Activated B cell treated with CpG ODN at 0.5 μM for 24 hours (primary cell): ENCODE measurements at regions not wholly inside any gene's neighbourhood (a gene's known extent, or its start where the extent isn't known, plus 50 kb on each side); places are given as distances from the start of the nearest gene placed in this dataset.

Experiments used
- ATAC-seq: fragments of 200-7000 bp; cut with Tn5 transposase; one replicate; pipeline ENCODE4 v1.10.0; 2021; ENCODE audit warnings: low read depth, mild to moderate bottlenecking, moderate library complexity
- CTCF ChIA-PET: fragments of 350-600 bp; sonication (Branson Sonifier 250); formaldehyde crosslinking; loops from one replicate; lab custom pipeline; 2021; ENCODE audit warnings: antibody characterized with exemption; lab: Charles Lee
- POLR2A ChIA-PET: fragments of 350-600 bp; sonication (Branson Sonifier 250); formaldehyde crosslinking; loops from one replicate; lab custom pipeline; 2021; ENCODE audit warnings: antibody characterized with exemption; lab: Charles Lee
- DNase-seq: peaks from one replicate; pipeline ENCODE4 v3.0.0; 2022
- H3K27ac Mint-ChIP-seq: one replicate; pipeline ENCODE4 v1.8.0; 2020; ENCODE audit warnings: mixed read lengths
- H3K27me3 Mint-ChIP-seq: one replicate; pipeline ENCODE4 v1.8.0; 2021; ENCODE audit warnings: mixed read lengths
- H3K36me3 Mint-ChIP-seq: one replicate; pipeline ENCODE4 v1.8.0; 2021; ENCODE audit warnings: low read depth, mixed read lengths
- H3K4me1 Mint-ChIP-seq: one replicate; pipeline ENCODE4 v1.8.0; 2021; ENCODE audit warnings: mixed read lengths
- H3K4me3 Mint-ChIP-seq: one replicate; pipeline ENCODE4 v1.8.0; 2020; ENCODE audit warnings: mild to moderate bottlenecking, mixed read lengths
- H3K9me3 Mint-ChIP-seq: one replicate; pipeline ENCODE4 v1.8.0; 2020; ENCODE audit warnings: mixed read lengths
- intact Hi-C: fragments of 100-400 bp; cut with micrococcal nuclease; formaldehyde crosslinking; loops from one replicate; pipeline ENCODE4 v1.15.1; 2024
- TF ChIP-seq, protein P1 (sequence below): fragments of 200-600 bp; IDR thresholded peaks from one replicate; pipeline ENCODE4 v1.8.0; 2022; ENCODE audit warnings: antibody characterized with exemption, mild to moderate bottlenecking

DNA sequence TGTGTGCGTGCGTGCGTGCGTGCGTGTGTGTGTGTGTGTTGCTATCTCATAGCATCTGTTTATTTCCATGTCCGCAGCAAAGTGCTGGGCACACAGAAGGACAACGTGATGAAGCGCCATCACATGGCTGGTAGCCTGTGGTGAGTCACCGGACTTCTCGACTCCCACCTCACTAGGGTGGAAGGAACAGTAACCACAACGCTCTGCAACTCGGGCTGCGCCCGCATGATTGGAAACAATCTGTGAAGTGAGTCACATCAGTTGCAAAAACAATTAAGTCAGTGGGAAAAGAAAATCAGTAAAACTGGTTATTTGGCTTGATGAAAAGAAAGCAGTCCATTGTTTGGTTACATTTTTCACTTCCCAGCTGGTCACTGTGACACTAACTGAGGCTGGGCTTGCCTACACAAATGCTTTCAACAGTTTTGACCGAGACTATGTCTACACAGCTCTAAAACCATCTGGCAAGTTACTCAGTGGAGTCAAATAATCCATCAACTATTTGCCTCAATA lies 437.3 kb upstream of the CADM1 start:
- Mint-ChIP-seq H3K4me3 (no peak overlapping the region), H3K9me3 (no peaks in the 10 kb centered on the region), H3K27ac (no peak overlapping the region), H3K4me1 (no peaks in the 10 kb centered on the region), H3K36me3 (no peaks in the 10 kb centered on the region), H3K27me3 (peaks cover 4% of the 10 kb centered on the region)
- POLR2A ChIA-PET: no interaction called here
- TF ChIP-seq, protein P1, sequence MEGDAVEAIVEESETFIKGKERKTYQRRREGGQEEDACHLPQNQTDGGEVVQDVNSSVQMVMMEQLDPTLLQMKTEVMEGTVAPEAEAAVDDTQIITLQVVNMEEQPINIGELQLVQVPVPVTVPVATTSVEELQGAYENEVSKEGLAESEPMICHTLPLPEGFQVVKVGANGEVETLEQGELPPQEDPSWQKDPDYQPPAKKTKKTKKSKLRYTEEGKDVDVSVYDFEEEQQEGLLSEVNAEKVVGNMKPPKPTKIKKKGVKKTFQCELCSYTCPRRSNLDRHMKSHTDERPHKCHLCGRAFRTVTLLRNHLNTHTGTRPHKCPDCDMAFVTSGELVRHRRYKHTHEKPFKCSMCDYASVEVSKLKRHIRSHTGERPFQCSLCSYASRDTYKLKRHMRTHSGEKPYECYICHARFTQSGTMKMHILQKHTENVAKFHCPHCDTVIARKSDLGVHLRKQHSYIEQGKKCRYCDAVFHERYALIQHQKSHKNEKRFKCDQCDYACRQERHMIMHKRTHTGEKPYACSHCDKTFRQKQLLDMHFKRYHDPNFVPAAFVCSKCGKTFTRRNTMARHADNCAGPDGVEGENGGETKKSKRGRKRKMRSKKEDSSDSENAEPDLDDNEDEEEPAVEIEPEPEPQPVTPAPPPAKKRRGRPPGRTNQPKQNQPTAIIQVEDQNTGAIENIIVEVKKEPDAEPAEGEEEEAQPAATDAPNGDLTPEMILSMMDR: no peak
- DNase-seq (no peak), ATAC-seq (no peak)
- CTCF ChIA-PET: no interaction called here
- intact Hi-C loops: no loop called here

DNA sequence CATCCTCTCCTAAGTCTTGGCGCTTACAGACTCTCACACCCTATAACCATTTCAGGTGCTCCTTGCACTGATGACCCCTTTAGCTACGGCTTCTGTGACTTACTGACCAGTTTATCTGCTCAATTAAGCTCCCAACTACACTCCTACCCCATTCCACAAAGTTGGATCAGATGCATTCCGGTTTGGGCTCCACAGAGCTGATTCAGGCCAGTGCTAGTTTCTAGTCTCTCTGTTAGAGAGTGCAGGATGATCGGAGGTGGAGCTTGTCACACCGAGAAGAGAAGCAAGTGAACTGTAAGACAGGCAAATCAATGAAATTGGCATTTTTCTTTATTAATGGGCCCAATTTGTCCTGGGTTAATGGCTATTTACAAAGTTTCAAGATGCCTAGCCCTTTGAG lies 436.8 kb upstream of the CADM1 start:
- DNase-seq: no peak
- Mint-ChIP-seq H3K4me1 (no peaks in the 10 kb centered on the region), H3K27ac (no peak overlapping the region), H3K9me3 (no peaks in the 10 kb centered on the region), H3K36me3 (no peaks in the 10 kb centered on the region), H3K27me3 (peaks cover 4% of the 10 kb centered on the region), H3K4me3 (no peak overlapping the region)
- ChIA-PET POLR2A (no interaction called here), CTCF (no interaction called here)
- TF ChIP-seq, protein P1: no peak
- intact Hi-C loops: no loop called here
- no peak for ATAC-seq

DNA sequence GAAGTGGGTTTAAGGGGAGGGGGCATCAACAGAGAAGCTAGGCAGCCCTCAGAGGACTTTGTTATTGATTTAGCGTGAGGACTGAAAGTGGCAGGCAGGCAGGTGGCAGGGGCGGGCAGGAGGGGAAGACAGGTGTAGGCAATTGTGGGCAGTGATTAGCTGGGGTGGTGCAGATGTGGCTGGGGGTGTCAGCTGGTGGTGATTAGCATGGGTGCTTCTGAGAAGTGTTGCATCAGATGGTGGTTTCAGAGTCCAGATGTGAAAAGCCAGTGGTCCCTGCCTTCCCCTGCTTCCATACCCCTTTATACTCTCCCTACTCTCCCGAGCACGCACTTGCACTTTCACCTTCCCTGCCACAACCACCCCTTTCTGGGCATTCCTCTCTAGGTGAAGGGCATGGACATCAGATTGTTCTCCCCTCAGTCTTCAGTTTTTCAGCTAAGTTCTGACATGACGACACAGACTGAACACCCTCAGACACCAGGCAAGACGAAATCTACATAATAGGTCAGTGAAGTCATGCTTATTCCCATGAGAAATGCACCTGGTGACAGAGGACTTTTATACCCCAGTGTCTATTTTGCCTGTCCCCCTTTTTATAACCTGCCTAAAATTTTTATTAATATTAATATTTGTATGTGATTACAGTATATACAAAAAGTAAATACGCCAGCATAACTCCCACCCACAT lies 435.7 kb upstream of the CADM1 start:
- no peak for ATAC-seq
- DNase-seq: no peak
- CTCF ChIA-PET: no interaction called here
- Mint-ChIP-seq H3K27ac (no peak overlapping the region), H3K27me3 (peaks cover 4% of the 10 kb centered on the region), H3K4me3 (no peak overlapping the region), H3K36me3 (no peaks in the 10 kb centered on the region), H3K4me1 (no peaks in the 10 kb centered on the region), H3K9me3 (no peaks in the 10 kb centered on the region)
- intact Hi-C loops: no loop called here
- TF ChIP-seq, protein P1: no peak
- POLR2A ChIA-PET: interaction anchor here (0.8 kb wide), 1 partner anchor 10 kb away, joined by 3 read pairs; no protein-coding TSS in a partner anchor

DNA sequence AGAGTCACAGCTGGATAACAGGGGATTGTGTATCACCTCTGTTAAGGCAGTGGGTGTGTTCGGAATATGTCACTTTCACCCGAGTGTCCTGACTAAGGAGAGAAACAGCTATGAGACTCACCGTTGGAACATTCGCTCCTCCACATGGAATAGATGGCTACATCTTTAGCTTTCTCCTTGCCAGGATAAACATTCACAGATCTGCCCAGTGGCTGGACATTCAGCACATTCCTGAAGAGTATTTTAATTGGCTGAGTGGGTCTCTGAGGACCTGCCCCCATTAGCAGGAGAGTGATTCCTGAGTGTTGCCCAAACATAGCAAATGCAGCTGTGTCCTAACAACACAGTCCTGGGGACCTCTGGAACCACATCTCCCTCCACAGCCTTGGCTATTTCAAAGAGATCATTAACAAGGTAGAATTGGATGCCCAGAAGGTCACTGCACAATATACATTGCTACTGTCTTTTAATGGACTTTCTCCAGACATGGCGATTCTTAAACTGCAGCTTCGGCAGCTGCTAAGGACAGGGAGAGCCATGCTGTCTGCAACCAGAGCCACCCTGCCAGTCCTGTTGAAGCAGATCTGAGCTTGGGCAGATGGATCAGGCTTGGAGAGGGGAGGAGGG lies 435.0 kb upstream of the CADM1 start:
- POLR2A ChIA-PET: no interaction called here

DNA sequence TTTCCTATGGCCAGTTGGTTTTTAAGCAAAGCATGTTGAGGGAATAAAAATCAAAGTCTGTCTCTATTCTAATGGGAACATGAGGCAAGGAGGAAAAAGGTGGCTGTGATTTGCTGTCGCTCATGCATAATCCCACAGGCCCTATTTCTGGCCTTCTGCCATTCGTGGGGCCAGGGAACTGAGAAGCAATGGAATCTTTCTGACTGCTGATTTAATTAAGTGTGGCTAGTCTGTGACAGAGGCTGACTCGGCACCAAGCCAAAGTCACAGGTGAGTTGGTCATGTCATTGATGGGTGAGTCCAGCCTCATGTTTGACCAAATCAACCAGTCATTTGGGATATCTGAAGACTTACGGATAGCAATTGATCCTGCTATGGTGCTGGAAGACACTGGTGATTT lies 429.3 kb upstream of the CADM1 start:
- DNase-seq: no peak
- CTCF ChIA-PET: no interaction called here
- H3K27me3 Mint-ChIP-seq: peaks cover 1% of the 10 kb centered on the region

More for the DNA sequence above, 435.0 kb upstream of the CADM1 start:
- Mint-ChIP-seq H3K4me3 (no peak overlapping the region), H3K4me1 (no peaks in the 10 kb centered on the region), H3K36me3 (no peaks in the 10 kb centered on the region), H3K27me3 (peaks cover 4% of the 10 kb centered on the region), H3K9me3 (no peaks in the 10 kb centered on the region), H3K27ac (no peak overlapping the region)
- no peak for DNase-seq
- no peak for ATAC-seq
- intact Hi-C loops: no loop called here
- TF ChIP-seq, protein P1: no peak
- CTCF ChIA-PET: no interaction called here

More for the DNA sequence above, 429.3 kb upstream of the CADM1 start:
- H3K4me3 Mint-ChIP-seq: no peak overlapping the region
- no peaks in the 10 kb centered on the region for H3K36me3 Mint-ChIP-seq
- peaks cover 25% of the 10 kb centered on the region for H3K4me1 Mint-ChIP-seq
- intact Hi-C loops: no loop called here
- no peak overlapping the region for H3K27ac Mint-ChIP-seq
- ATAC-seq: no peak
- TF ChIP-seq, protein P1: no peak
- POLR2A ChIA-PET: no interaction called here
- H3K9me3 Mint-ChIP-seq: no peaks in the 10 kb centered on the region
